WI38 (cell line): ENCODE measurements at regions not wholly inside any gene's neighbourhood (a gene's known extent, or its start where the extent isn't known, plus 50 kb on each side); places are given as distances from the start of the nearest gene placed in this dataset.
"Not testable (repeated sequence)": the region's sequence is repeated elsewhere in the genome, so short reads cannot be mapped to it uniquely, and the experiment has no call there.

Source experiments
- H3K4me3 ChIP-seq: 2 replicates; pipeline ENCODE4 v1.5.1; 2011; ENCODE audit warnings: low read depth, mild to moderate bottlenecking, control low read depth, low read length
- TF ChIP-seq, protein P1 (sequence below): IDR thresholded peaks from 2 replicates; pipeline ENCODE4 v1.5.1; 2012; ENCODE audit warnings: low read depth, mild to moderate bottlenecking, control low read depth, low read length

- no peak overlapping the region for H3K4me3 ChIP-seq
- TF ChIP-seq, protein P1, sequence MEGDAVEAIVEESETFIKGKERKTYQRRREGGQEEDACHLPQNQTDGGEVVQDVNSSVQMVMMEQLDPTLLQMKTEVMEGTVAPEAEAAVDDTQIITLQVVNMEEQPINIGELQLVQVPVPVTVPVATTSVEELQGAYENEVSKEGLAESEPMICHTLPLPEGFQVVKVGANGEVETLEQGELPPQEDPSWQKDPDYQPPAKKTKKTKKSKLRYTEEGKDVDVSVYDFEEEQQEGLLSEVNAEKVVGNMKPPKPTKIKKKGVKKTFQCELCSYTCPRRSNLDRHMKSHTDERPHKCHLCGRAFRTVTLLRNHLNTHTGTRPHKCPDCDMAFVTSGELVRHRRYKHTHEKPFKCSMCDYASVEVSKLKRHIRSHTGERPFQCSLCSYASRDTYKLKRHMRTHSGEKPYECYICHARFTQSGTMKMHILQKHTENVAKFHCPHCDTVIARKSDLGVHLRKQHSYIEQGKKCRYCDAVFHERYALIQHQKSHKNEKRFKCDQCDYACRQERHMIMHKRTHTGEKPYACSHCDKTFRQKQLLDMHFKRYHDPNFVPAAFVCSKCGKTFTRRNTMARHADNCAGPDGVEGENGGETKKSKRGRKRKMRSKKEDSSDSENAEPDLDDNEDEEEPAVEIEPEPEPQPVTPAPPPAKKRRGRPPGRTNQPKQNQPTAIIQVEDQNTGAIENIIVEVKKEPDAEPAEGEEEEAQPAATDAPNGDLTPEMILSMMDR = no peak
These were observed 144.4 kb upstream of the NBPF11 start for GRCh38 chr1:148296511-148296910.

GRCh38 chr1:148294116-148294807 lies 142.2 kb upstream of the NBPF11 start:
- TF ChIP-seq, protein P1 = no peak

GRCh38 chr1:148293651-148294050 lies 141.6 kb upstream of the NBPF11 start:
- no peak overlapping the region for H3K4me3 ChIP-seq
- TF ChIP-seq, protein P1 = no peak

More at GRCh38 chr1:148294116-148294807, 142.2 kb upstream of the NBPF11 start:
- no peak overlapping the region for H3K4me3 ChIP-seq

DNA sequence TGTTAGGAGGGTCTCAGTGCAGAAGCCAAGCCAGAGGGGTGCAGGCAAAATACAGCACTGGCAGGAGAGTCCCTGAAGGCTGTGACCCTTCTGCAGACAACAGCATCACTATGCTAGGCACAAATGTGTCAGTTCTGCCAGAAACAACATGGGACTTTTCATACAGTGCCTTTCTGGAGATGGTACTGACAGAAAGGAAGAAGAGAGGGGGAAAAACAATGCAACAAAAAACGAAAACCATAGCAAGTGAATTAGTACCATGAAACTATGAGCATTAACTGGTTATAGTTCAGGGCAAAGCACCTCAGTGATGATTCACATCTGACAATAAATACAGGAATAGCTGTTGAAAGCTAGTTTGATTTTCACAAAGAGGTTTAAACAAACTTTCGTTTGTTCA lies 140.8 kb upstream of the NBPF11 start:
- TF ChIP-seq, protein P1 = no peak
- no peak overlapping the region for H3K4me3 ChIP-seq

DNA sequence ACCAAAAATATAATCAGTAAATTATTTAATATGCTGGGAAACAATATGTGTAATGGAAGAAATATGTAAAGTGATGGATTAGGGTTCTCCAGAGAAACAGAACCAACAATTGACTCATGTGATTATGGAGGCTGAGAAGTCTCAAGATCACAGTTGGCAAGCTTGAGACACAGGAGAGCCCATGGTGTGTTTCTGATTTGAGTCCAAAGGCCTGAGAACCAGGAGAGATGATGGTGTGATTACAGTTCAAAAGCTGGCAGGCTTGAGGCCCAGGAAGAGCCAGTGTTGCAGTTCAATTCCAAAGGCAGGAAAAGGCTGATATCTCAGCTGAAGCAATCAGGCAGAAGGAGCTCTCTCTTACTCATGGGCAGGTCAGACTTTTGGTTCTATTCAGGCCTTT lies 138.8 kb upstream of the NBPF11 start:
- H3K4me3 ChIP-seq = no peak overlapping the region
- TF ChIP-seq, protein P1 = no peak

DNA sequence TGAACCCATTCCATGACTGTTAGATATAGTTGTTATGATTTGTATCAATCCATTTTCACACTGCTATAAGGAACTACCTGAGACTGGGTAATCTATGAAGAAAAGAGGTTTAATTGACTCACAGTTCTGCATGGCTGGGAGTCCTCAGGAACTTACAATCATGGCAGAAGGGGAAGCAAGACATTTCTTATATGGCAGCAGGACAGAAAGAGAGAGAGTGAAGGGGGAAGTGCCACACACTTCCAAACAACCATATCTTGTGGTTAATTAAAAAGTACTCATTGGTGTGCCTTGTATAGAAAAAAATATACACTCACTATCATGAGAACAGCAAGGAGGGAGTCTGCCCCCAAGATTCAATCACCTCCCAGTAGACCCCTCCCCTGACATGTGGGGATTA lies 137.6 kb upstream of the NBPF11 start:
- TF ChIP-seq, protein P1 = no peak
- H3K4me3 ChIP-seq = no peak overlapping the region

DNA sequence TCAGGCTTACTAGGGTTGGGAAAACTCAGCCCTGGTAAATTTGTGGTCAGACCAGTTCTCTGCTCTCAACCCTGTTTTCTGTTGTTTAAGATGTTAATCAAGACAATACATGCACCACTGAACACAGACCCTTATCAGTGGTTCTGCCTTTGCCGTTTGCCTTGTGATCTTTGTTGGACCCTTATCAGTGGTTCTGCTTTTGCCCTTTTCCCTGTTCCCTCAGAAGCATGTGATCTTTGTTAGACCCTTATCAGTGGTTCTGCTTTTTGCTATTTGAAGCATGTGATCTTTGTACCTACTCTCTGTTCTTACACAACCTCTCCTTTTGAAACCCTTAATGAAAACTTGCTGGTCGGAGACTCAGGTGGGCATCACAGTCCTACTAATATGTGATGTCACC lies 133.9 kb upstream of the NBPF11 start:
- not testable (repeated sequence) for H3K4me3 ChIP-seq

DNA sequence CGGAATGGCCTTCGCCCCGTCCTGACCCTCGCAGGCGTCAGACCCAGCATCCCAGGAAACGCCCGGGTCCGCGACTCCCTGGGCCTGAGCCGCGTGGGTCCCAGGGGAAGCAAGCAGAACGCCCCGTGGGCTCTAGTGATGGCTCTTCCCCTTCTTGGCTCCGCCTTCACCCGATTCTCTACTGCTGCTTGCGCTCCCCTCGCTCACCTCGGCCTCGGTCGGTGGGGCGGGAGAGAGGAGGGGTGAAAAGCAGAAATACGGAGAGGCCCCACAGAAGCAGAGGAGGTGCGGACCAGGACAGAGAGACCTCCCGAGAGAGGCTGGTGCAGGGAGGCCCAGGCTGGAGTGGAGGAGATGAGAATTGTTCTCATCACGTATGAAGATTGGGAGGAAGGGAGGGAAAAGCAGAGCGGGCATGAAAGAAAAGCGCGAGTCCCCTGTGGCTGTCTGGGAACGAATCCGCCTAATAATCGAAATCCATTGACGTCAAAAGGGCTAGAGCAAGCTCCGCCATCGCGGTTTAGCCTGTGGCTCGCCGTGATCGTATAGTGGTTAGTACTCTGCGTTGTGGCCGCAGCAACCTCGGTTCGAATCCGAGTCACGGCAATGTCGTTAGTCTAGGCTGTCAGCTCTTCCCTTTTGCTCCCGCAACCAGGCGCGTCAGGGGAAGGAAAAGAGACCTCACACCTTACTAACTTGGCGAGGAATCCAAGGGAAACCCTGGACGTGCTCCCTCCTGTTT lies 128.9 kb upstream of the NBPF11 start:
- H3K4me3 ChIP-seq = peak overlapping the region; percentile 53

DNA sequence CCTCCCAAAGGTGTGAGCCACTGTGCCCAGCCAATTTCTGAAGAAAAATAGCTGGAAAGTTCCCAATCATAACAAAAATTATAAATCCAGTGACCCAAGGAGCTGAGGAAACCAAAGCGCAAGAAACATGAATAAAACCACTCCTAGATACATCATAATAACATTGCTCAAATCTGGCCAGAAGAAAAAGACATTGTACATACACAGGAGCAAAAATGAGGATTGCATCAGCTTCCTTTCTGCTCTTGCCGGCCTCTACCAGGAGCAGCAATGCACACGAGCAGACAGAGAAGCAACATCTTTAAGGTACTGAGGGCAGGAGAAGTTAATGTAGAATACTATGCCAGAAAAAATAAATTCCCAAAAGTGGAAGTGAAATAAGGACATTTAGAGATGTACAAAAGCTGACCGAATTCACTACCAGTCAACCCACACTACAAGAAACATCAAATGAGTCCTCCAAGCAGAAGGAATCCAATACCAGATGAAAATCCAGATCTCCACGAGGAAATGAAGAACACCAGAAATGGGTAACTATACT lies 127.0 kb upstream of the NBPF11 start:
- not testable (repeated sequence) for H3K4me3 ChIP-seq

- H3K4me3 ChIP-seq = not testable (repeated sequence)
These were observed 125.8 kb upstream of the NBPF11 start for GRCh38 chr1:148277865-148278279.

GRCh38 chr1:148267066-148267465 lies 115.0 kb upstream of the NBPF11 start:
- H3K4me3 ChIP-seq = not testable (repeated sequence)
